HFFc6 (cell line): ENCODE measurements at regions not wholly inside any gene's neighbourhood (a gene's known extent, or its start where the extent isn't known, plus 50 kb on each side); places are given as distances from the start of the nearest gene placed in this dataset.

ENCODE experiments used
- DNase-seq: peaks from one replicate; pipeline ENCODE4 v3.0.0-alpha.2; 2018
- H3K27ac Mint-ChIP-seq: 2 replicates; pipeline ENCODE4 v1.8.0; 2020; ENCODE audit warnings: mild to moderate bottlenecking, mixed read lengths
- H3K27me3 Mint-ChIP-seq: 2 replicates; pipeline ENCODE4 v1.8.0; 2021; ENCODE audit warnings: mild to moderate bottlenecking, moderate library complexity, mixed read lengths; ENCODE audit not compliant: insufficient read depth
- H3K36me3 Mint-ChIP-seq: 2 replicates; pipeline ENCODE4 v1.8.0; 2021; ENCODE audit warnings: low read depth, mixed read lengths
- H3K4me1 Mint-ChIP-seq: 2 replicates; pipeline ENCODE4 v1.8.0; 2020; ENCODE audit warnings: low read depth, mixed read lengths
- H3K4me3 Mint-ChIP-seq: 2 replicates; pipeline ENCODE4 v1.8.0; 2020; ENCODE audit warnings: mild to moderate bottlenecking, moderate library complexity, mixed read lengths
- H3K9me3 Mint-ChIP-seq: 2 replicates; pipeline ENCODE4 v1.8.0; 2020; ENCODE audit warnings: mild to moderate bottlenecking, mixed read lengths
- CTCF ChIP-seq: fragments of 200-600 bp; sonication (generic); IDR thresholded peaks from 2 replicates; pipeline ENCODE4 v1.5.0; 2021; ENCODE audit warnings: antibody characterized with exemption, mild to moderate bottlenecking

- Mint-ChIP-seq H3K9me3 (no peaks in the 10 kb centered on the region), H3K4me3 (no peak overlapping the region), H3K36me3 (no peaks in the 10 kb centered on the region), H3K27me3 (peaks cover 6% of the 10 kb centered on the region), H3K27ac (no peak overlapping the region), H3K4me1 (peaks cover 15% of the 10 kb centered on the region)
- DNase-seq = no peak
- TF ChIP-seq CTCF = no peak
These were observed 146.3 kb downstream of the ATL2 start for GRCh38 chr2:38230756-38231155.

- Mint-ChIP-seq H3K4me3 (no peak overlapping the region), H3K4me1 (peaks cover 9% of the 10 kb centered on the region), H3K27me3 (peaks cover 14% of the 10 kb centered on the region)
These were observed 148.3 kb downstream of the ATL2 start for GRCh38 chr2:38228753-38229152.

DNA sequence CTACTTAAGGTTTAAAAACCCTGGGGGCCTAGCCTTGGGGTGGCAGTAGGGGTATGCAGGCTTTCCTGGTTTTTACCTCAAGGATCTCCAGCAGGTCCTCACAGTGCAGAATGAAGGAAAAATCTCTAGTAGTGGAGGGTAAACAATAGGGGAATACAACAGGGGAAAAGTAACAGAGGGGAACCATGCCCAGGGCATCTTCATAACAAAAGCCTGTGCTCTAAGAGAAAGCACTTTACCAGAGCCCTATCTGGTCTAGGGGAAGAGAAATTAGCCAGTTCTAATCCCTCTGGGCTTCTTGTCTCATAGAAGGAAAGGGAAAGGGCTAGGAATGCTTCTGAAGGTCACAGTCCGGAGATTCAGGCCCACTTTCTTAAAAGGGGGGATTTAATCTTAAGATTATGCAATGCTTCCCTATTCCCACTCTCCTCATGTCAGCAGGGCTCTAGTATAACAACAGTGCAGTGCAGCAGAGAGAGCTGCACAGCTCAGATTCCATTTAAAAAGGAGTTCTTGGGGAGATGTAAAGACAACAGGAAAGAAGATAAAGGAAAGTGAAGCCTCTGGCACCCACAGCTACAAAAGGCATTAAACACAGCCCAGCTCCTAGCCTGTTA lies 149.0 kb upstream of the CYP1B1 start:
- no peak overlapping the region for H3K27ac Mint-ChIP-seq
- H3K4me1 Mint-ChIP-seq = no peaks in the 10 kb centered on the region
- no peak for DNase-seq
- H3K27me3 Mint-ChIP-seq = peaks cover 13% of the 10 kb centered on the region
- no peak for TF ChIP-seq CTCF
- no peak overlapping the region for H3K4me3 Mint-ChIP-seq
- H3K9me3 Mint-ChIP-seq = no peaks in the 10 kb centered on the region
- no peaks in the 10 kb centered on the region for H3K36me3 Mint-ChIP-seq

More at GRCh38 chr2:38228753-38229152, 148.3 kb downstream of the ATL2 start:
- no peaks in the 10 kb centered on the region for H3K9me3 Mint-ChIP-seq
- no peak overlapping the region for H3K27ac Mint-ChIP-seq
- TF ChIP-seq CTCF = no peak
- no peak for DNase-seq
- no peaks in the 10 kb centered on the region for H3K36me3 Mint-ChIP-seq

DNA sequence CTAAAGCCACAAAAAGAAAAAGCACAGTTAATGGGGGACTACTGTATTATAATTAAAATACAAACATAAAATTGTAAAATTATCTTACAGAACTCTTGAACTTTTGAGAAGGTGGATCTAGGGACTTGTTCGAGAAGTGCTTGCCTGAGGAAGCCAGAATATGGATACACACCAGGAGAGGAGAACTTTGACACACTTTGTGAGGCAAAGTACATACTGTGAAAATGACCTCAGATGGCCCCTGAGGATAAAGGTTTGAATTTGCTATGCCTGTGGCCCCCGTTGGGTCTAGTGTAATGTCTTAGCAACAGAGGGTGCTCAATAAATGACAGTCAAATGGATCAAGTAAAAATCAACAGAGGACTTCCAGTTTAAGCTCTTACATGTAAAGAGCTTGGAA lies 148.2 kb upstream of the CYP1B1 start:
- Mint-ChIP-seq H3K4me1 (no peaks in the 10 kb centered on the region), H3K36me3 (no peaks in the 10 kb centered on the region), H3K27ac (no peak overlapping the region), H3K4me3 (no peak overlapping the region), H3K9me3 (no peaks in the 10 kb centered on the region), H3K27me3 (peaks cover 17% of the 10 kb centered on the region)
- DNase-seq = no peak
- TF ChIP-seq CTCF = no peak

- no peaks in the 10 kb centered on the region for H3K9me3 Mint-ChIP-seq
- DNase-seq = no peak
- no peaks in the 10 kb centered on the region for H3K4me1 Mint-ChIP-seq
- no peaks in the 10 kb centered on the region for H3K36me3 Mint-ChIP-seq
- no peak overlapping the region for H3K4me3 Mint-ChIP-seq
- TF ChIP-seq CTCF = no peak
- no peak overlapping the region for H3K27ac Mint-ChIP-seq
- H3K27me3 Mint-ChIP-seq = peaks cover 21% of the 10 kb centered on the region
These were observed 147.3 kb upstream of the CYP1B1 start for GRCh38 chr2:38223256-38223655.

- Mint-ChIP-seq H3K27me3 (peaks cover 31% of the 10 kb centered on the region), H3K4me3 (no peak overlapping the region), H3K9me3 (no peaks in the 10 kb centered on the region), H3K4me1 (no peaks in the 10 kb centered on the region), H3K27ac (no peak overlapping the region), H3K36me3 (no peaks in the 10 kb centered on the region)
- no peak for TF ChIP-seq CTCF
- DNase-seq = no peak
These were observed 144.2 kb upstream of the CYP1B1 start for GRCh38 chr2:38220164-38220563.
